NCI-H2107 treated with DMSO at 0.1 percent for 48 hours (cell line): ENCODE measurements at regions not wholly inside any gene's neighbourhood (a gene's known extent, or its start where the extent isn't known, plus 50 kb on each side); places are given as distances from the start of the nearest gene placed in this dataset.

Experiments used
- DNase-seq: peaks from one replicate; lab custom pipeline; 2025; ENCODE audit not compliant: unreplicated experiment; lab: John Stamatoyannopoulos, UW

DNA sequence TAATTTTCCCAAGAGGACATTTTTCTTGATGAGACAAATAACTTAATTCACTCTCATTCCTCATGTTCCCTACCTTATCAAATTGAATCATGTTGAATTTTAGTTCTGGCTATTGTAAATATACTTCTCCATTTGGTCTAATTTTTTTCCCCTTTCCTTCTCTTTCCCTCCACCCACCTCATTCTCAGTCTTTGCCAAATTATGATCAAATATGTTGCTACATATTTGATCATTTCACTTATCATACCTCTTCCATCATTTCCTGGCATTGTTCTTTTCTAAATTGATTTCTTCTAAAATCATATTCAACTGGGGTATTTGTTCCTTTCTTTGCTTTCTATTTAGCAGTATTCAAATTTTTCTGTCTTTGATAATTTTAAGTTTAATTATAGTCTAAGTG, 52.3 kb downstream of the HDGFL1 start:
- DNase-seq, result no peak

GRCh38 chr6:22622351-22622750, 53.0 kb downstream of the HDGFL1 start:
- no peak for DNase-seq

DNA sequence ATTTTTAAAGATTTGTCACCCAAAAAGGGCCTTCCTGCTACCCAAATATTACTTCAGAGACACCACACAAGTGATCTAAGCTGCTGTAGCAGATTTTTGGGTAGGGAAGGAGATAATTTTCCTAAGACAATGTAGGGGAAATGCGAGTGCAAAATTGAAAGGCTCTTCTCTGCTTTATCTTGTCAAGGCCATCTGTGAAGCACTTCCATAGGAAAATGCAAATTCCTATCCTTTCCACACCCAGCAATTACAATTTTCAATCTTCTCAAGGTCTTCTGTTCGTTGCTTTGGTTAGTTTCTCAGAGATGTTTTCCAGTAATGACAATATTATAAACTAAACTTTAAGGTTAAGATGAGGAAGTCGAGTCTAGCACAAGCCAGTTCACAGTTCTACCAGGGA, 53.4 kb downstream of the HDGFL1 start:
- DNase-seq, result no peak

DNA sequence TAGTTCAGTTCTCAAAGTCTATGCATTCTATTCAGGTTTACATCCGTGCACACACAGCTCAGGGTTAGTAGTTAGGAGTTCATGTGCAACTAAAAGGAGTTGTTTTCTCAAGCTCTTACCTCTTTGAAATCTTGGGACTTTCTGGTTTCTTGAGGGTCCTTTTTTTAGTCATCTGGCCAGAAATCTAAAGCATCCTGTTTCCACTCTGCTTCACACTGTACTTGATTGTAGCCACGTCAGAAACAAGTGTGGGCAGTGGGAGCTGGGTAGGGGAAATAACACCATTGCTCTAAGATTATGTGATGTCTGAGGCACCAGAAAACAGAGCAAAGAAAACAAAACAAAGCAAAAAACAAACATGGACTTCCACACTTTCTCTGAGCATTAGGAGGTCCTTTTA, 58.3 kb downstream of the HDGFL1 start:
- no peak for DNase-seq

GRCh38 chr6:22631091-22631490, 61.7 kb downstream of the HDGFL1 start:
- no peak for DNase-seq

DNA sequence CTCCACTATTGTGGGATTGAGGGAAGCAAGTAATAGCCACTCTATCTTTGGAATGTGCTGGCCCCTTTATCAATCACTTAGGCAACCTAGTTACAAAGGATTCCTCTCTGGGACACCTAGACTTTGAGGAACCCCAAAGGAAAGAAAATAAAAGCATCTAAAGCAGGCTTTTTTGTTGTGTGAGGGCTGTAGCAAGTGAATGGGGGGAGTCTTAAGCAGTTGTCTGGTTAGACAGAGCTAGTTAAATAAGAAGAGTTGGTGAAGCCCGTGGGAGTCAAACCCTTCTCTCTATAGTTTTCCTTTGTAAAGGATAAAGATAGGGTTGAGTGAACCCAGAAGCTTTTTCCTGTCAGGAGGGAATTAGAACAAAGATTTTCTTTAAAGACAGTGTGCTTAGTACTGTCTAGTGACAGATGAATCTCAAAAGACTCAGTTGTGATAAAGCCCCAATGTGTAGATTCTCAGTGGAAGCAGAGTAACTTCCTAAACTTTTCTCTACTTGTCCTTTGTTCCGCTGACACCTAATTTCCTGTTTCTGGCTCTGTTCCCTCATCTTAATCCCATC, 63.3 kb downstream of the HDGFL1 start:
- no peak for DNase-seq

GRCh38 chr6:22636452-22636851, 67.1 kb downstream of the HDGFL1 start:
- no peak for DNase-seq

GRCh38 chr6:22637782-22638181, 68.4 kb downstream of the HDGFL1 start:
- DNase-seq, result no peak

- no peak for DNase-seq
These were observed 69.0 kb downstream of the HDGFL1 start for GRCh38 chr6:22638320-22638719.

- DNase-seq, result no peak
These were observed 72.9 kb downstream of the HDGFL1 start for GRCh38 chr6:22642254-22642653.

DNA sequence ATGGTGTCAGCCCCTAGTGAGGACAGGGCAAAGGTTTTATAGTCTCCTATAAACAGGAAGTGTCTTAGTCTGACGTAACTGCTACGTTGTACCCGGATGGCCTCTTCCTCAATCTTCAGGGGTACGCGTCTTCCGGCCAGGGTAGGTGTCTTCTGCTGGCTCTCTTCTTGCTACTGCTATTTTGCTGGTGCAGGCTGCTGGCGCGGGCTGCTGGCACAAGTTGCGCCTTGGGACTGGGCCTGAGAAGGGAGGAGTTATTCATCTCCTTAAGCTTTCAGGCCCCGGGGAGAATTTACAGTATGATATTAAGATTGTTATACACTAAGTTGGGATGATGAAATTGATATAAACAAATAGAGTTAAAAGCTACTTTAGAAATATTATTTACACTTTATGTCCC, 74.4 kb downstream of the HDGFL1 start:
- no peak for DNase-seq

DNA sequence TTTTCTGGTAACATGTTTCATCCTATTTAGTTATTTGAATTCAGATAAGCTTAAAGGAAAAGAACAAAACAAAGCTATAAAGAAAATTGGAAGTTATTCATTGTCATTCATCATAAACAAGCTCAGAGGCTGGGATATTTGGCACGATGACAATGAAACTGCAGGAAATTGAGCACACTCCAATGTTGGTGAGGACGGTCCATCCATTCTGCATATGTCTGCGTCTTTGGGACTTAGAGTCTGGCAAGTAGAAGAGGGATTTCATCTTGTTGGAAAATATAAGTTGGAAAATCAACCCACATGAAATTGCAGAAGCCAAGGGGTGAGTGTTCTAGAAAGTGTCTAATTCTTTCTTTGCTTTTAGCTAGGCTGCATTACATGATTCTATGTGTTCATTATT, 78.4 kb downstream of the HDGFL1 start:
- no peak for DNase-seq

GRCh38 chr6:22651731-22652130, 82.4 kb downstream of the HDGFL1 start:
- no peak for DNase-seq

DNA sequence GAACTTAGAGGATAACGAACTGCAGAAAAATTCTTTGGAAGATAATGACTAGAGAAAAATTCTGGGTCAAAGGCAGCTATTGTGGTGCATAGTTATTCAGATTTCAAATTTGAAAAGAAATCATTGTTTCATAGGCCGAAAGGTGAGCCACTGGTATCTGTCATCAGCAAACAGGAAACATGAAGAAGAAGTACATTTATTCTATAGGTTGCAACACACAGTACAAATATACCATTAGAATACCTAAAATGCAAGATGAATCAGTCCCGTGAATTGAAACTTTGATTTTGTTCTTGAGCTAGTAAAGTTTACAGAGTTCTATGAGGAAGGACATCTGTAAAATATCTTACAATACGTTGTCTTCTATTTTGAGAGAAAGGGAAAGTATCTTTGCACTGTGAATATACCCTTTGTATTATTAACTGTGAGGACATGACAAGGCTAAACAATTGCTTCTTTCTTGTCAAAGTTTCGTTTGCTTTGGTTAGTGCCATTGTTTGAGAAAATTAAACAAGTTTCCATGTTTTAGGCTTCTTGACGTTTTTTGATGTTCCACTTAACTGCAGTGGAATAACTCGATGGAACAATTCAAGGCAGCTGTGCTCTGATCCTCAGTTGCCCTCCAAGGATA, 84.7 kb downstream of the HDGFL1 start:
- no peak for DNase-seq

DNA sequence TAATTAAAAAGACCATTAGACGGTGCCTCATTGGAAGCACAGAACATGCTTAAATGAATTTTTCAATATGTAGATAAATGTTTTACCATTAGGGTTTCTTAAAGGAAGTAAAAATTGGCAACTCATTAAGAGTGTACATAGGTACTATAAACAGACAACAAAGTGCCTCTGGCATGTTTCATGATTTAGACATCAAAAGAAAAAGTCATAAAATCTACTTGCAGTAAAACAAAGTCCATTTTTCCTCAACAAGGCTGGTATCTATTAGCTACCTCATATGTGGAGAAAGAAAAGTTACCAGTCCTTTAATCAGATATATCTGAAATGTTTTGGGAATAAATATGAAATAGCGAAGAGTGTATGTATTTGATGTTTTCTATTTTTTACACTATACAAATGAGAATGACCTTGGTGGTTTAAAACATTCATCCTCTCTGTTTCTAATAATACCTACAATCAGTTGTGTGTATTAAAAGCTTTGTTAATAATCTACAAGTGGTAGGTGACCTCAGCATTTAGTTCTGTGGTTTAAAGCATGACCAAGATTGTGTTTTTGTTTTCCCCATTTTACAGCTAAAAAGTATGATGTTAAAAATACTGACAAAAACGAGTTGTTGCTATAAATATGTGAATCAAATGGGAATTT, 87.5 kb downstream of the HDGFL1 start:
- DNase-seq, result no peak

DNA sequence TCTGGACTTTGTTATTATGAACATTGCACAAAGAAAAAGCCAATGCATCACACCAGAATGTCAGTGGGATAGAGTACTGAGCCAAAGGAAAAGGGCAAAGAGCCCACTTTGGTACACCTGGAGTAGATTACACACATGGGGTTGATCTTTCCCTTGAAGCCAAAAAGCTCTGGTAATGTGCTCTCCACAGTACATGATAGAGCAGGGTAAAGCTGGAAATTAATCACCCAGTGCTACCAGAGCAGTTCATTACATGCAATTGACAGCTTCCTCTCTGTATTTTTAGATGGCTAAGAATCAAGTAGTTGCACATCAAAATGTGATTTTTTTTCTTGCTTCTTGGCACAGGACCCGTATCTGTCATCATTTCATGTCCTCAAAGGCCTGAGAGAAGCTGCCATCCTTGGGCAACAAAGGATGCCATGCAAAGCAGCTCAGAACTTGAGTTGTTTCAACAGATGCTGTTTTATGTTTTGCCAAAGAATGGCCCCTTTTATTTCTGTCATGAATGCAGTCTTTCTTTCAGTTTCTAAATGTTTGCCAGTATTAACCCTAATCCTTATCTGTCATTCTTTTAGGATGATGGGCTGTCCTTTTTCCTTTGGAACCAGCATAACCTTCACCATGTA, 88.1 kb downstream of the HDGFL1 start:
- no peak for DNase-seq

- no peak for DNase-seq
These were observed 88.8 kb downstream of the HDGFL1 start for GRCh38 chr6:22658183-22658582.

DNA sequence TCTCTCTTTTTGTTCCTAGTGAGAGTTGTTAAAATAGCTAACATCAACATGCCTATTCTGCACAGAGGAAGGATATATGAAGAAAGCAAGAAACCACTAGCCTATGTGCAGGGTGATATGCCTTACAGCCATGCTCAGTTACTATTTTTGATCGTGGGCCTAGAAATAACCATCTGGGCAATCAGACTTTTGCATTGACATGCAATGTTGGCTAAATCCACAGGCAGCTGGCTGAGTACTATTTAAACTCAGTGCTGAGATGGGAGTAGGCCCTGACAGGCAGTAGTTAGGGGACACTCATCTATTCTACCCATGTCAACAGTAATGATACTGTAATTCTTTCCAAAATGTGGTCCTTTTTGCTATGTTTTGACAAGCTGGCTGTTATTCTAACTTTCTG, 89.6 kb downstream of the HDGFL1 start:
- no peak for DNase-seq

- no peak for DNase-seq
These were observed 95.6 kb downstream of the HDGFL1 start for GRCh38 chr6:22664968-22665367.

DNA sequence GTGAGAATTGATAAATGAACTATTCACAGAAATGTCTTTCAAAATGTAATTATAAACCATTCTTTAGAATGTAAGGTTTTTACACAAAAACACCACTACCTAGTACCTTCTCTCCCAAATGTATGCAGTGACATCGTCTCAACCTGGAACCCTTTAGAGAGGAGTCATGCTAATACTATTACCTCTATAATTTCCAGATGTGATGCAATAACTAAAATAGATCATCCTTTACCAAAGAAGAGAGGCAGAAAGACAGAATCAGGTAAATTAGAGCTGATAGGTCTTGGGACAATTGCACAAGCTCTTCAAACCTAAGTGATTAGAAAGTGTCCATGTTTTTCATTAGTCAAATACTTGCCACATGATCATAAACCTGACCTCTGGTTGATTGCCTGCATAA, 96.7 kb downstream of the HDGFL1 start:
- no peak for DNase-seq

DNA sequence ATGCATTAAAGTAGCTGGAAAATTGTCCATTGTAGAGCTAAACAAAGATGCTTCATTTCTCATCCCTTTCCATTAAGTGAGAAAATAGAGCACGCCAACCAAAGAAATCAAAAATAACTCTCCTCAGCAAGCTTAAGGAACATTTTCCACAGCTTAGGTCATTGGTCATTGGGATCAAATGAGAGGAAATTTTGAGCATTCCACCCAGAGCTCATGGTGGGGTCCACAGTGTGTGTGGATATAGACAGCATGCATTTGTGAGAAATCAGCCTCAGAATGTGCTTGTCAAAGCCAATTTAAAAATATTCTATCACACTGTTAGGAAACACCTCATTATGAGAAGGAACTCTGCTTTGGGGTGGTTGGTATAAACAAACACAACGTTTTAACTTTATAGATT, 97.2 kb downstream of the HDGFL1 start:
- no peak for DNase-seq

GRCh38 chr6:22667855-22668254, 98.5 kb downstream of the HDGFL1 start:
- no peak for DNase-seq
